DMS153 treated with DMSO at 0.1 percent for 48 hours (cell line): ENCODE measurements at regions not wholly inside any gene's neighbourhood (a gene's known extent, or its start where the extent isn't known, plus 50 kb on each side); places are given as distances from the start of the nearest gene placed in this dataset.

Experiments
- DNase-seq: peaks from one replicate; lab custom pipeline; 2025; ENCODE audit not compliant: unreplicated experiment; lab: John Stamatoyannopoulos, UW

DNA sequence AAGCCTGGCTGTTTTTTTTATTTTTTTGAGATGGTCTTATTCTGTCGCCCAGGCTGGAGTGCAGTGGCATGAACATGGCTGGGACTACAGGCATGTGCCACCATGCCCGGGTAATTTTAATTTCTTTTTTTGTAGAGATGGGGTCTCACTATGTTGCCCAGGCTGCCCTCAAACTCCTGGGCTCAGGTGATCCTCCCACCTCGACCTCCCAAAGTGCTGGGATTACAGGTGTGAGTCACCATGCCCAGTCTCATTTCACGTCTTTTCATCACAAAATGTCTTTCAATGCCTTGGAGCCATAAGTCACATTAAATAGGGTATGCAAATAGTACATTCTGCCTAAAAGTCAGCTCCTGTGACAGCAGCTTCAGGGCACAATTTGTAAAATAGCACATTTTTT, 52.8 kb downstream of the SOX2 start:
- no peak for DNase-seq

DNA sequence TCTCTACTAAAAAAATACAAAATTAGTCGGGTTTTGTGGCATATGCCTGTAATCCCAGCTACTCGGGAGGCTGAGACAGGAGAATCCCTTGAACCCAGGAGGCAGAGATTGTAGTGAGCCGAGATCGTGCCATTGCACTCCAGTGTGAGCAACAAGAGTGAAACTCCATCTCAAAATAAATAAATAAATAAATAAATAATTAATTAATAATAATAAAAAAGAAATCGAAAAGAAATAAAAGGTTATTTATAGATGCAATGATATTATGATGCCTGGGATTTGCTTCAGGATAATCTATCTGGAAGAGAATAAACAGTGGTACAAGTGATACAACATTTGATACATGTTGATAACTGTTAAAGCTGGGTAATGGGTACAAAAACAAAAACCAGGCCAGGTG, 58.6 kb downstream of the SOX2 start:
- no peak for DNase-seq

DNA sequence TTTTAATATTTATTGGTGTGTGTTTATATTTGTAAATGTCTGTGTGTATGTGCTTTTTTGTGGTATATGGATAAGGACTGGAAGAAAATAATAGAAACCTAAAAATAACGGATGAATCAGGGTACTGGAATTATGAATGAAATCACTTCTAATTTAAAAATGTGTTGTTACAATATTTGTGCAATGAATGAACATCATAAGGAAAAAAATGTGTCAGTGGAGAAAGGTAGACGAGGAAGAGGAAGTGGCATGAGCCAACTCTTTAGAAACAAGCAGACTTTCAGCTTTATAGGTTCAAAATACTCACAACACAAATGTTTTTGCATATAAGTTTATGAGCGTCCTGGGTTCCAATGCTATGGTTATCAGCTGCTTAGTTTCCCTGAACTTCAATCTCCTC, 59.4 kb downstream of the SOX2 start:
- DNase-seq: no peak

DNA sequence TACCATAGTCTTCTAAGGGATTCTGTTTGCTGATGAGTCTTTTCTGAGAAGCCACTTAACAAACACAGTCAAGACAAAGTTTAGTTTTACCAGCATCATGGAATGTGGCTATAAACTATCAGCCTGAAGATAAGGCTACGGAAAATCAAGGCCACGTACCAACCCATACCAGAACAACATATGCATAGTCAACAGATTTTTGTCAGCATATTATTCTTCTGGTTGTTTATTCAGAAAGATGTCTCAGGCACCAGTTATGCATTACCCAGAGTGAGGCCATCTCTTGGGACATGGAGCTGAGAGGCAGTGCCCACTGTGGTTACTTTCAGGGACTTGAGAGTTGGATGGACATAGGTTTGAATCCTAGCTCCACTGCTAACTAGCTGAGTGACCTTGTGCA, 60.4 kb downstream of the SOX2 start:
- no peak for DNase-seq

DNA sequence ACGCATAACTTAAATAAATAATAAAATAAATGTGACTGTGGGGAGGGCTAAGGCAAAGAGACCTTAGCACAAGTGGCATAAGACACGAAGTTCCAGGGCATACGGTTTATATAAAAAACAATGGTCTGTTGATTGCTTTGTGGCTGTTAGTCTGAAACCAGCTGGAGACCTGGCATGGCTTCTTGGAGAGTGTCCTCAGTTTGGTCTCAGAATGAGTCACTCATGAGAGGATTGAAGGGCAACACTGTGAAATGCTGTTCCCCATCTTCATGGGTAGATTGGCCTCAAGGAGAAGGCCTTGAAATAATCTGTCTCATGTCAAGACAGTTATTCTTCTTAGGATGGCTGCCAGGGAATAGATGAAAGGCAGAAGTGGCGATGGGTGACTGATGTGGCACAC, 62.2 kb downstream of the SOX2 start:
- no peak for DNase-seq

DNA sequence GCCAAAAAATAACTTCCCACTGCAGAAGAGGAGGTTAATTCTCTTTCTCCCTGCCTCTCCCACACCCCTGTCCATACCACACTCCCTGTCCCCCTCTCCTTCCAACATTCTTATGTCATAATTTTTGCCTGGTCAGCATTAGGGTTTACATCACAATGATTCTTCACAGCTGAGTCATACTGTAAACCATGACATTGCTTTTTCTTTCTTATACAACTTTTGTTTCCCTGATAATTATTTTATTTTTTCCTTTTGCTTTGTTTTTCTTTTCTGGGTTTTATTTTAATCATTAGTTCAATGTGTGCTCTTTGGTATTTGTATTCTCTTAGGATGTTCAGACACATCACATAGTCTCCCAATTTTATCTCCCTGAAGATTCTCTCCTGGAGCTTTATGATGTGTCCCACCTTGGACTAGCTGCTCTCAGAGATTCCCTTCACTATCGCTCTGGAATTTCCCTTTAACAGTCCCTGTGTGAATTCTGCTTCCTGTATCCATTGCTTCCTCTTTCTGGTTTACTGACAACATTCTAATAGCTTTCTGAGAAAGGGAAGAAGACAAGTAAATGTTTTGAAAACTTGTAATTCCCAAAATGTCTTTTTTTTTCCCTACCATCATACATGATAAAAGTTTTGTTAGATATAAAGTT, 70.7 kb downstream of the SOX2 start:
- DNase-seq: no peak

DNA sequence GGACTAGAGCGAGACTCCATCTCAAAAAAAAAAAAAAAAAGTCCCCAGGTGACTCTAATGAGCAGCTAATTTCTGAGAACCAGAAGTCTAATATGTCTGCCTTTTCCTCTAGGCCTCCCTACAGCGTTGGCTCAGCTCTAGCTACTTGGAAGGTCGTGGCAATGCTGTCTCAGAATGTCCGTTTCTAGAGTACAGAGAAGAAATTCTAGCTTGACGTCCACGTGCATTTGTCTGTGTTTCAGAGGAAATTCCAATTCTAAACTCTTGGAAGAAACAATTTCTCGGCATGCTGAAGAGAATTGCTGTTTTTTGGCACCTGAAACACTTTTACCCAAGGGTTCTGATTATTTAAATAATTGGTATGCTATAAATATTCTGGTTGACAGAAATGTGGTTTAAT, 78.8 kb downstream of the SOX2 start:
- no peak for DNase-seq

DNA sequence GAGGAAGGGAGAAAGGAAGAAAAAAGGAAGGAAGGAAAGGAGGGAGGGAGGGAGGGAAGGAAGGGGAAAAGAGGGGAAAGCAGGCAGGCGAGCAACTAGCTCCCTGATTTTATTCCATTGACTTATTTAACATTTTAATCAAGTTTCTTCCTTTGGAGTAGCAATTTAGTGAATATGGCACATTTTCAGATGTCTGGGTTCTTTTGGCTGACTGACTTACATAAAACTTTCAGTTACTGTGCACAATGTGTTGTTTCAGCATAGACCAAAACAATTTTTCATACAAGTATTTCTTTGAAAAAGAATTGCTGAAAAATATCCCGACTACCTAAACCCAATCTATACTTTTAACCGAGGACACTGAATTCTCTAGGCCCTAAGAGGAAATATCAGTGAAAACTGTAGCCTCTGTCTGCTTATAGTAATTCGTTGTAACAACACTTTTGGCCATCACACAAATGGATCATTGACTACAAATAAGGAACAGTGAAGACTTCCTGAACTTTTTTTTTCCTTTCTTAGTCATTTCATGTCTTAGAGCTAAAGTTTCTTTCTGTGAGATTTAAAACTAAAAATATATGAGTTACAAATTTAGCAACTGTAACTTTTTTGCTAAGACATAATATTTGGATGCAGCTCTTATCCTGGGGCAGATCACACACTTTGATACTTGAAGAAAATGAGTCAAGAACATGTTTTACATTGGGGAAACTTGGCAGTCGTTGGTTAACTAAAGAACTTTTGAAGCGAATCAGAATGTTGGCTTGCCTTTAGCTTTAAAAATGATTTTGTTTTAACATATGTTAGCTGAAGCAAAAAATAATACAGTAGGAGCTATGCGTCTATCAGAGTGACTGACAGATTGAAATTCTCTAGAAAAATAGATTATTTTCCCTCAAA, 79.6 kb downstream of the SOX2 start:
- DNase-seq: no peak

DNA sequence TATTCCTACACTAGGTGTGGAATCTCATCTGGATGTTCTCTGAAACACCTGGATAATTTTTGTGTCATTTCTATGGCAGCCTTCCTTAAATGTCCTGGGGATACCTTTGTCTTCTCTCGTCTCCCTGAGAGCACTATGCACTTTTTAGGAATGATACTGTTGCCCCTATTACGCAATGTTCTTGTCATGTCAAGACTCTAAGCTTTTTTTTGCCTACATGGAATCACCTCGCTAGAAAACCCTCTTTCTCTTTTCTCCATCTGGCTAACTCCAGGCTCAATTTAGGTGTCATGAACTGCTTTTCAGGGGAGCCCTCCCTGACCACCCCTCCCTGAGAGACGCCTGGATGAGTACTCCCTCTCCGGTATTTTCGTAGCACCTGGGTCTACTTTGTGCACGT, 81.3 kb downstream of the SOX2 start:
- no peak for DNase-seq

DNA sequence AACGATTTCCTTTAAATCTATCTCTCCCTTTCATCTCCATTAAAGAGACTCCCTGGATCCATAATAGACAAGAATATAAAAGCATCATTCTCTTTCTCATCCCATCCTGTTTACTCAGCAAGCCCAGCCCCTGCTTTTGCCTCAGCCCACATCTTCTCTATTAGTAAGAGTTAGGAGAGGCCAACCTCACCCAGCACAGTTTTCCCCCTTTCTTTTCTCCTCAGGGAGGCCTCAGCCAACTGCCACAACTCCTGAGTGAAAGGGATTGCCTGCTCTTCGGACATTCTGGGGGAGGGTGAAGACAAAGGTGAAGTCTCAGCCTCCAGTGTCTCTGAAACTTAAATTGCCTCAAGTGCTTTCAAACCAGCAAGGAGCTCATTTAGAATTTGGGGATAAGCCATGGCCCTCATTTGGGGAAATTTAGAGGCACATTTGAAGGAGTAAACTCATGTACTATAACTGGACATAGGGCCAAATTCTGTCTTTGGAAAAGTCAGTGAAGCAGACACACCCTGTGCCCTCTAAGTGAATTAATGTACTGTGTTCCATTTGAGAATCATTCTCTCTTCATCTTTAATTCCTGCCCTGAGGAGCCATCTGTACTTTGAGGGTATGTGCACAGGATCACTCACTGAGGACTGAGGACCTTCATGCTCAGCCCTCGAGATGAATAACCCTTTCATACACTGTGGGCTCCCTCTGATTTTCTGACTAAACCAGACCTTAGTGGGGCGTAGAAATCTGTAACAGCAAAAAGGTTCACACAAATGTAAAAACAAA, 82.5 kb downstream of the SOX2 start:
- DNase-seq: no peak

DNA sequence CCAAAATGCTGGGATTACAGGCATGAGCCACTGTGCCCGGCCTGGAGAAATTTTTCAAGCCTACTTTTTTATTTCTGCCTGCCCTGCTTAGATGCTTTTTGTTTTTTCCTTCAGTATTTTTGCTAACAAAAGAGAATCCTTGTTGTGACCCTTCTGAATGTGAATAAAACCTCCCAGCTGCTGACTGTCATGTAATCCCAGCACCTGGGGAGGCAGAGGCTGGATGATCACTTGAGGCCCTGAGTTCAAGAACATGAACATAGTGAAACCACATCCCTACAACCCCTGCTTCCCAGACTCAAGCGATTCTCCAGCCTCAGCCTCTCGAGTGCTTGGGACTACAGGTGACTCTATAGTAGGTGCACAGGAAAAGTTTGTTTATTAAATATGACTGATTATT, 84.9 kb downstream of the SOX2 start:
- DNase-seq: no peak

DNA sequence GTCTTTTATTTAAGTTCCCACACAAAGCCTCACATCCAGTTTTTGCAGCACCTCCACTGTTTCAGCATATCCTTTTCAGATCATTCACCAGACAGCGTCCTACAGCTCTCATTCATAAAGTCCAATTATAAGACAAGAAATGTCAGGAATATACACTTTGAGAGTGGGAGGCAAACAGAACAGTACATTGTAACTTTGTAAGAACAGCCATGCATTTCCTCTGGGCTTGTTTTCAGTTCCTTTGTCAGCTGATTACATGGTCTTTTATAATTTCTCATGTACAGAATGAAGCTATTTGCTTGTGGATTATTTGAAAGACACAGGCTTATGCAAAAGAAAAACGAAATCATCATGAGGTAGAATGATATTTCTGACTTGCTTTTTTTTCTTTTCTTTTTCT, 85.7 kb downstream of the SOX2 start:
- DNase-seq: no peak

DNA sequence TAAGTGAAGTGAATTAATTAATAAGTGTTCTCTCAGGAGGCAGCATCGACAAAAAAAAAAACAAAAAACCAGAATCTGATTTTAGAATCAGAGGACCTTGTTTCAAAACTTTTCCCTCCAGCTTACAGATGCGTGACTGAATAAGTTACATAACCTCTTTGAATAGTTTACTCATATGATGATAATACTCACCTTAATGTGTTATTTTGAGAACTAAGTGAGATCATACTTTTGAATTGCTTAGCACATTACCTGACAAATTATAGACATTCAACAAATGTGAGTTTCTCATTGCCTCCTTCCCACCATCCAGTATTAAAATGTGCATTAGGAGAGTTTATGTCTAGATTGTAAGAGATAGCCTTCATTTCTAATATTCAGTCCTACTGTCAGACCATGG, 94.0 kb downstream of the SOX2 start:
- no peak for DNase-seq

DNA sequence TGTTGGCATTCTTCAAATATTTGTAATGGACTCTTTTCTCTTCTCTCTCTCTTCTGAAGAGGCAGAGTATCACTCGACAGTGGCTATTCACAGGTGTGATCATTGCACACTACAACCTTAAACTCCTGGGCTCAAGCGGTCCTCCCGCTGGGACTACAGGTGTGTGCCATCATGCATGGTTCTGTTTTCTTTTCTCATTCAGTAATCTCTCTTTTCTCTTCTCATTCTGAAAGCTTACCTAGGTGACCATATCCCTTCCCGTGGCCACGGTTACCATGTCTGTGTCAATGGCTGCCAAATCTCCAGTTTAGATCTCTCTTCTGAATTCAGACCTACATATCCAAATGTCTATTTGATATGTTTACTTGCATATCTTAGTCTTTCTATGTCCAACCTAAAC, 96.3 kb downstream of the SOX2 start:
- no peak for DNase-seq

DNA sequence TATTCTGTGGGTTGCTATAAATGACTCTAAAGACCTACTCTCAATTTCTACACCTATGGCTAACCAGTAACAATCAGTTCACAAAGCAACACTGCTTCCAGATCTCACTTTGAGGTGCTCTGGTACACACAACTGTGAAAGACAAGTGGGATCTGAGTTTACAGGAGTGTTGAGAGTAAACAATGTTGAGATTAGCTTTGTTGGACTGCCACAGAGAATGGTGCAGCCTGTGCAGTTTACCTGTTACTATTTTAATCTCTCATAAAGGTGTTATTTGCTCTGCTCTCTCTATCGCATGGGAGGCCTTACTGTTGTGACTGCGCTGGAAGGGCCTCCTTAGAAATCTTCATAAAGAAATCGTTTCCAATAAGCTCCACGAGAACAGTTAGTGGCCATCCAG, 112.0 kb downstream of the SOX2 start:
- DNase-seq: peak; percentile 46

DNA sequence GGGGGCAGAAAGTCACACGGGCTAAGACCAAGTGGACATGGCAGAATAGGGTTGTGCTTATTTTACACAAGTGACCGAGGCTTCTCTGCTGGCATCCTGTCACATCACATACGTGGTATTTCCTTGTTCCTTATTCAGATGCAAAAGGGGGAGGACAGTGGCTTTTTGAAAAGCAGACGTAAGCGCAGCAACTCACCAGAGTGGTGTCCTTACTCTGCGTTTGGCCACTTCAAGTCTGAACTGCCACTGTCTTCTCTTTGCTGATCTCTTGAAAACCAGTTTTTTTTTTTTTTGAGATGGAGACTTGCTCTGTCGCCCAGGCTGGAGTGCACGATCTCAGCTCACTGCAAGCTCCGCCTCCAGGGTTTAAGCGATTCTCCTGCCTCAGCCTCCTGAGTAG, 113.2 kb downstream of the SOX2 start:
- no peak for DNase-seq

DNA sequence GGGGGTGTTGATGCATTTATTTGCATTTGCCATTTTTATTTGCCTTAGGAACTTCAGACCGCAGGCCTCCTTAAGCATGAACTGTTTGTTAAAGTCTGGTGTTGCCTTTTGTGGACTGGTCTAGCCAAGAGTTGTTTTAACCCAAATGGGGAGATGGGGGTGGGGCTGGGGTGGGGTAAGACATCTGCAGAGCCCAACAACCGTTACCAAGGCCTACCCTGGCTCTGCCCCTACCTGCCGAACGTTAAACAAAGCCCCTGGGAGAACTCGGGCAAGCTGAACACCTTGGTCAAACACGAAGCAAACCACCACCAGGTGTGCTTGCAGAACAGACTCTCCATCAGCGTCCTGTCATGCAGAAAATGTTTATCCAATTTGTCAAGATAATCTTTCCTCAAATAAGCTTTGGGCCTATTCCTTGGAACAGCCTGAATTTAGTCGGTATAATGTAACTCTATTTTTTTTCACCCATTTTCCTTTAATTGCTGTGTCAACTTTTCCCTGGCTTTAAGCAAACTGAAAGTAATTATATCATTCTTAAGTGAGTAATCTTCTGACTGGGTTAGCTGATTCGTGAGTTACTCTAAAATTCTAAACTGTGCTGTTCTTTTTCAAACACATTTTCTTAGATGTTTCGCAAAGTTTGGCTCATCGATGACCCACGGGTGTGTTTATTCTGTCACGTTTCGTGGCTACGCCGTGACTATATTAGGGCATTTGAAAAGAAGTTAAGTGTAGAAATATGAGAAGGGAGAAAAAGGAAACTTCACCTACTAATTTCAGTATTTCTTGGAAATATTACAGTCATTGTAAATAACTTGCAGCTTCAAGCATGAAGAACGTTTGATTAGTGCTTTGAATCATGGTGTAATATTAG, 127.6 kb downstream of the SOX2 start:
- peak; percentile 81 for DNase-seq

DNA sequence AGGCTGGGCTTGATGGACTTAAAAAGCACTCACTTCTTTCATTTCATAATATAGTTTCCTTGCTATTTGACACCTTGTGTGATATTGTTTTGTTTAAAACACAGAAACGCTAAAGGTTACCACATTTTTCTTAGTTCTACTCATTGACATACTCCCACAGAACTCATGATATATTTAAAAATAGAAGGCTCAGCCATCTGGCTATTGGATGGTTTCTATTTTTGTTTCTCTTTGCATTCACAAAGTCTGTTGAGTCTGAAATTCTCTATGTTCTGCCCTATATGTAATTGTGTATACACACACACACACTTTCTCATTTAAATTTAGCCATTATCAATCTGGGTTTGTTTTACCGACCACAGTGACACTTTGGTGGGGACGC, 128.2 kb downstream of the SOX2 start:
- DNase-seq: no peak

DNA sequence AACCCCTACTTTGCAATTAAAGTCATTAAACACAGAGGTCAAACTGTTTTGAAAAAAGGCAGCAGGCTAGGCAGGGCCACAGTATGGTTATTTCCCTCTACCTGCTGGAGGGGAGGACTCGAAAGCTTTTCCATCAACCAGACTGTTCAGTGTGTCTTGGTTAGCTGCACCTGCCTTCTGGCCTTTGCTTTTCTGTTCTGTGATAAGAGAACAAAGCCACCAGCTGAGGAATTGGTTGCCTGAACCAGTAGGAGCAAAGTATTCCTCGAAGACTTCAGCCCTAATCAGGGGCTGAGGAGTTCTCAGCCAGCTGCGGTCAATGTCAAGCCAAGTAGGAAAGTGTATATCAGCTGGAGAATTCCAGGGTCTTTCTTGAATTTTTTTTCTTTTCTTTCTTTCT, 132.5 kb downstream of the SOX2 start:
- no peak for DNase-seq

DNA sequence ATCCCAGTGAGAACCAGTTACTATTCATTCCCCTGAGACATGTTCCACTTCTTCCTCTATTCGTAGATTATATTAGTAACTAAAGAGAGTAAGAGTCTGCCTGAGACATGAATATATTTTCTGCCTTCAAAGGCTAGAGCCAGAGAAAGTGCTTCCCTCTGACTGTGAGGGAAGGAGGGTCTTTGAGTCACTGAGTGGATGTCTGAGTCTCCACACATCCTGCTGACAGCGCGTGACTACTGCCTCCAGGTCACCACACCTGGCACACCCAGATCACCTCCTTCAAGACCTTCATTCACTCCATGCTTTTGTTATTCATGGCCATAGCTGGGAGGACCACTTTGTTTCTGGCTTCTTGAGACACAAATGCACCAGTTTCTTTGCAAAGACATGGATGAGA, 135.6 kb downstream of the SOX2 start:
- no peak for DNase-seq

DNA sequence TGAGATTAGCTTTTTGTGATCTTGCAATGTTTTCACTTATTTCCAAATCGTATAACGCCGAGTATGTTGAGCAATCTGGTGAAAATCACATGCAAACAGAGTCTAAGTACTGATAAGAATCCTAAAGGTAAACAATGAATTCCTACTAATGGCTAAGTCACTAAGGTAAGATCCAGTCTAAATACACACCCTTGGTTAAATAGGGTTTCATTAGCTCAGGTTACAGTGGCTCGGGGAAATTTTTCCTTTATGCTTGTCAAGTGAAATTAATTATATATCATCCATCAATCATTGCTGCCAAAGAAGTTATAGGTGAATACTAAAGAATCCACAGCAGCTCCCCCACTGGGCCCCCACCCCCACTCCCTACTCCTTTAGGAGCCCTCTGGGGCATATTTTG, 139.3 kb downstream of the SOX2 start:
- DNase-seq: peak; percentile 51
